HUDEP-2 (cell line): ENCODE measurements at regions not wholly inside any gene's neighbourhood (a gene's known extent, or its start where the extent isn't known, plus 50 kb on each side); places are given as distances from the start of the nearest gene placed in this dataset.
"Not testable (repeated sequence)": the region's sequence is repeated elsewhere in the genome, so short reads cannot be mapped to it uniquely, and the experiment has no call there.

ENCODE experiments used
- DNase-seq, 76 experiments: peaks; one replicate each; lab custom pipeline; 2025; ENCODE audit not compliant: unreplicated experiment in 76 of 76; lab: John Stamatoyannopoulos, UW

DNA sequence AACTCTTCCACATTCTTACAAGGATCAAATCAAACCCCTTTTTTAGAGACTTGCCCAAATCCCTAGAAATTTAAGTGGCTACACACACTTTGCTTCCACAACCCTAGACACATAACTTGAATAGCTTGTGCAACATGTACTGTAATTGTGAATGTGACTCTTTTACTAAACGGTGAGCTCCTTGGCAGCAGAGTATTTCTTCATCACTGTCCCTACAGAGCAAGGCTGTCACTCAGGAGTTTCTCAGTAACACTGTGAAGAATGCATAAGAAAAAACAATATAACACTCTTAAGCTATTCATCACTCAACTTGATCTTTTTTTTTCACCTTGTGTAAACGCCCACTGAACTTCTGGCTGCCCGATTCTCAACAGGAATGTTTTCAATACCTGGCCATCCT lies 53.8 kb upstream of the ADAMTS18 start:
- no peak for DNase-seq

DNA sequence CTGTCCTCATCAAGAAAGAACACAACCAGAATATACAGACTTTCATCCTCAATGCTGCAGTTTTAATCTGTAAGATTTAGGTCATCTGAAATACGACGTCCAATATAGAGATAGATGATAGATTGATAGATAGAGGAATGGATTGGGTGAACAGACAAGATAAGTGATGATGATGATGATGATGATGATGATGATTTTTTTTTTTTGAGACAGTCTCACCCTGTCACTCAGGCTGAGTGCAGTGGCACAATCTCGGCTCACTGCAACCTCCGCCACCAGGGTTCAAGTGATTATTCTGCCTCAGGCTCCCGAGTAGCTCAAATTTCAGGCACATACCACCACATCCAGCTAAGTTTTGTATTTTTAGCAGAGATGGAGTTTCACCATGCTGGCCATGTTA lies 56.3 kb upstream of the ADAMTS18 start:
- no peak for DNase-seq

DNA sequence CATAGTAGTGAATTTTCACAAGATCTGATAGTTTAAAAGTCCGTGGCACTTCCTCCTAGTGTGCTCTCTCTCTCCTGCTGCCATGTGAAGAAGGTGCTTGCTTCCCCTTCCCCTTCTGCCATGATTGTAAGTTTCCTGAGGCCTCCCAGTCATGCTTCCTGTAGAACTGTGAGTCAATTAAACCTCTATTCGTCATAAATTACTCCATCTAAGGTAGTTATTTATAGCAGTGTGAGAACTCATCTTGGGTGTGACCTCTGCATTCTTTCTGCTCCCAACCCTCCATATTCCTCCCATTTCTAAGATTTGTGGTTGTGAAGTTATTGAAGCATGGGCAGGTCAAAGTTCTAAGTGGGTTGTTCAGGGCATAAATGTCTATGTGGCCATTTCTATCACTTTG lies 62.1 kb upstream of the ADAMTS18 start:
- DNase-seq = no peak

DNA sequence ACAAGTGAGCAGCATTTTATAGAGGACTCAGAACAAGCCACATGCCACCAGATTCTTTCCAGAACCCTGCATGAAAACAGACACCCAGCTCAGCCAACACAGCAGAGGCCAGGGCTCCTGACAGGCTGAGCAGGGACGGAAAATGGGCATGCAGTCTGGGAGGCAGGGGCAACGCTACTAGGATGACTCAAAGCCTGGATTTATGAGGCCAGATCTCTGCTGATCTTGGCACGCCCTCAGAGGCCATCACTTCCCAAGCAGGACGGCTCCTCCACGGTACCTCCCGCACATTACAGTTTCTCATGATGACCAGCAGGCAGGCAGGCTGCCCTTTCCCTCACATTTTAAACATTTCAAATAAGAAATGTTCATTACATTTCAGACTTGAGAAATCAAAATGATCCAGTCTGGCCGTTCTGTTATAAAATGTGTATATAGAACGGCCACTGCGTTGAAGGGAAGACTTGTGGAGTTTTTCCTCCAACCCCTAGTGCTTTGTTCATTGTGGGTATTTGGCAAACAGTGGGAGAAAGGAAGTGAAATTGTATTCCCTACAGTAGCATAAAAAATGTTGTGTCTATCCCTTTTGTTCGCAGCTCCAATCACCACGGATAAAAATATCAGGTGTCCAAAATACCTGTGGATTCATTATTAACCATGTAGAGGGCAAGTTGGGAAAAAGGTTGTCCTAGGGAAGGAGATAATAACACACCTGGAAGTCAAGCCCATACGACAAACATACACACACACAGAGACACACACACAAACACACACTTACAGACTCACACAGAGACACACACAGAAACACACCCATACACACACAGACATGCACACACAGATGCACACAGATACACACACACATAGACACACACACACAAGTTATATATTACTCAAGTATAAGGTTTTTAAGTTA lies 64.8 kb upstream of the ADAMTS18 start:
- DNase-seq = no peak

DNA sequence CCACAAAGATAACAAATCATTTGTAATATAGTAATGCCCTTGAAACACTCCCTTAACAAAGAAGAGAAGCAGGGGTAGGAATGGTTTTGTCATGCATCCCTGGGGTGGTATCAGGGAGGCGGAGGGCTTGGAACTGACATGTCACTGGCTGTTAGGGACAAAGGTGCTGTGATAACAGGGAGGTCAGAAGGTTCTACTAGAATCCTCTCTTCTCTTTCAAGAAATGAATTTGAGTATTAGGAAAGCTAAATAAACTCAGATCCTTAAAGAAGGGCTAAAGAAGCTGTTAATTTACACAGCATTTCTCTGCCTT lies 65.4 kb upstream of the ADAMTS18 start:
- DNase-seq = no peak

DNA sequence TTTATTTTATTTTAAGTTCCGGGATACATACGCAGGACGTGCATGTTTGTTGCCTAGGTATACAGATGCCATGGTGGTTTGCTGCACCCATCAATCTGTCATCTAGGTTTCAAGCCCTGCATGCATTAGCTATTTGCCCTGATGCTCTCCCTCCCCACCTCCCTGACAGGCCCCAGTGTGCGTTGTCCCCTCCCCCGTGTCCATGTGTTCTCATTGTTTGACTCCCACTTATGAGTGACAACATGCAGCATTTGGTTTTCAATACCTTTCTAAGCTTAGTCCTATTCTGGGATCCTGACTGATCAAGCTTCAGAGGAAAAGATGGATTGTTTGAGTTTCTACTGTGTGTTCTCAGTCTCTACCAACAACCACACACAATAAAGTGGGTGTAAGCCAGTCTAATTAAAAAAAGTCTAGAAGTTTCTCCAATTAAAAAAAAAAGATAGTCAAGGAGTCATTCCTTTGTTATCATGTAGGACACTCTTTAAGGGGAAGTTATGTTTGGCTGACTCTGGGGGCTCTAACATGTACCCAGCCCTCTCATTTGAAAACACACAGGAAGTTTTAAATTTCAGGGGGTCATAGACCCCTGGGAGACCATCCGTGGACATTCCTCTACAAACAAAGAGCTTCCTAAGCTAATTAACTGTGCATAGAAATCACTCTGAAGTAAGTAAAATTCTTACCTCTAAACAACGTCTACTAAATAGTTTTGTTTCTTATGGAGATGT lies 66.3 kb upstream of the ADAMTS18 start:
- no peak for DNase-seq

DNA sequence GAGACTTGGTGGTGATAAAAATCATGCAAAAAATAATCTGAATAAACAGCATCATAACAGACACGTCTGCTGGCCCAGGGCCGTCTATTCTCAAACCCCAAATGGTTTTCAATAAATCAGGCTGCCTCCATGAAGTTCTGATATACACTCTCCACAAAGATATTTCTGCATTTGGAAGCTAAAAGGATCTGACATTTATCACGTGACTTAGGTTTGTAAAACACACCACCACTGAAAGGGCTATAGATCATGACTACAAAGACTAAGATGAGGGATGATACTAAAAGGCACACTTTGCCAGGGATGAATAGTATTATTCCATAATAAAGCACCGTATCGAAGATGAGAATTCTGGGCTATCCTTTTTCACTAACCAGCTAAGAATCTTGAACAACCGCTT lies 67.6 kb upstream of the ADAMTS18 start:
- DNase-seq = no peak

DNA sequence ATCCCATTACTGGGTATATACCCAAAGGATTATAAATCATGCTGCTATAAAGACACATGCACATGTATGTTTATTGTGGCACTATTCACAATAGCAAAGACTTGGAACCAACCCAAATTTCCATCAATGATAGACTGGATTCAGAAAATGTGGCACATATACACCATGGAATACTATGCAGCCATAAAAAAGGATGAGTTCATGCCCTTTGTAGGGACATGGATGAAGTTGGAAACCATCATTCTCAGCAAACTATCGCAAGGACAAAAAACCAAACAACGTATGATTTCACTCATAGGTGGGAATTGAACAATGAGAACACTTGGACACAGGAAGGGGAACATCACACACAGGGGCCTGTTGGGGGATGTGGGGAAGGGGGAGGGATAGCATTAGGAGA lies 71.7 kb upstream of the ADAMTS18 start:
- not testable (repeated sequence) for DNase-seq

DNA sequence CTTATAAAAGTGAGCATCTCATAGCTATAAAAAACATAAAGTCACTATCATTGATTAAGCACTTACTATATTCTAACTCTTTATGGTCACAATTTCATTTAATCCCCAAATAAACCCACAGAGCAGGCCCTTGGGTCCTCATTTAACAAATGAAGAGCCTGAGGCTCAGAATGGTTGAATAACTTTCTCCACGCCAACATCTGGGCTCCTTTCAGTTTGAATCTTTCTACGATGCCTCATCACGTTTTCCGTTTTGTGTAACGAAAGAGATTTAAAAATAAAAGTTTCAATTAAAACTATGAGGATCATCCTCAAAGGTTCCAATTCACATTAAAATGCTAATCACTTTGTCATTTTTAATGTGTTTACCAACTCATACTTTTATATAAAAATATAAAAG lies 74.2 kb upstream of the ADAMTS18 start:
- no peak for DNase-seq

DNA sequence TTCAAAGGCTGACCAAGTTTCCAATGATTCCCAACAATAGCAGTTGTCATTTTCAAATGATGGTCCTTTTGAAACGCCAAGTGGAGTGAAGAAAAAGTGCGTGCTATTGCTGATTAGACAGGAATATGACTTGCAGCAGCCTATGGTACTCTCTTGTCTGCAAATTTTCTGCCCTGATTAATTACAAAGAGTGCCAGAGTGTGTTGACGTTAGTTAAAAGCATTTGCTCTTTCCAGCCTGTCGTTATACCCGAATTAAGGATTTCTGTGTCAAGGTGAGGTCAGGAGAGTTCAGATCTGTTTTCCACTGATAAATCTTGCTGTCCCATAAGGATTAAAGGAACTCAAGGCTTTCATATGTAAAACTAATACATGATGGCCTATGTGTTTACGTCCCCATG lies 75.0 kb upstream of the ADAMTS18 start:
- no peak for DNase-seq

DNA sequence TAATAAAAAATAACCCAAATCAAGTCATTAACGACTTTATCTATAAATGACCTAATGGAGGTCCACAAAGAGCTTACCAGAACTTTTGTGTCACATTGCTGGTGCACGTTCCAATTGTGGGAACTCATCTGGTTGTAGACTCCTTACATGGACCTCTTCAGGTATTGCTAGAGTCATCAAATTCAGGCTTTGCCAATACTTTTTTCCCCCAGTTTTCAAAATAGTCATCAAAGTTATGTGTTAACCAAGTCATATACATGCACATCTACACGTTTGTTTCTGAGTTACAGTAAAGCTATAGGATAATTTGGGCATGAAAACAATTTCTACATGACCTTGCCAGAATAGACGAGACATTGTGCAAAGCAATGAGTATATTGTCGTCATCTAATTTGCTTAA lies 76.2 kb upstream of the ADAMTS18 start:
- no peak for DNase-seq

DNA sequence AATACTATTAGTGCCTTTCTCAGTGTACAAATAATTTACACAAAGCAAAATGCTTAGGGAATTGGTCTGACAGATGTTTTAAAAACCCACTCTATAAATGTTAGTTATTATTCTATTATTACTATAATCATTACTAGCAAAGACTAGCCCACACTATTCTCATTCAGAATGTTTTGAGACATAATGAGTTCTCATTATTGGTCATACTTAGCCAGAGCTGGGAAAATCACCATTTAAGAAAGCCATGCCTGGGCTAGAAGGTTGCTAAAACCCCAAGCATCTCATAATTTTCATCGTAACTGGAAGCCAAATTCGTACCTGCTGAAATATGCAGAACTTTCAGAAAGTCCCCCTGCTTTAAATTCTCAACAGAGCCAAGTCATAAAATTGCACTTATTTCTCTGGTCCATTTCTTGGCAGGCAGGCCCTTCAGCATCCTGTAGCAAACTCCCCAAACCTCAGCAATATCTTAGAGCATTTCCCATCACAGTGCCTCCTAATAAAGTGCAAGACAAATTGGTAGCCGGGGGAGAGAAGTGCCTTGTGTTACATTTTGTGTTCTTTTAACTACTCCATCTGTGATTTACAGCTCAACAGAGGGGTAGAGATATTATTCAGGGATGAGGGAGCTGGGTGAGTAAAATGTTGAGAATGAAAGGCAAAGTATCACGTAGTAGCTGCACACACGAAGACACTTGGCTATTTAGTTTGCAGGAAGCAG lies 79.8 kb upstream of the ADAMTS18 start:
- DNase-seq = no peak

DNA sequence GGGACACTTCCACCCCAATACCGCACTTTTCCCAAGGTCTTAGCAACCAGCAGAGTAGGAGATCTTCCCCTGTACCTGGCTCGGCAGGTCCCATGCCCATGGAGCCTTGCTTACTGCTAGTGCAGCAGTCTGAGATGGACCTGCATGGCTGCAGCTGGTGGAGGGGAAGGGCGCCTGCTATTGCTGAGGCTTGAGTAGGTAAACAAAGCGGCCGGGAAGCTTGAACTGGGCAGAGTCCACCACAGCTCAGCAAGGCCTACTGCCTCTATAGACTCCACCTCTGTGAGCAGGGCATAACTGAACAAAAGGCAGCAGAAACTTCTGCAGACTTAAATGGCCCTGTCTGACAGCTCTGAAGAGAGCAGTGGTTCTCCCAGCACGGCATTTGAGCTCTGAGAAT lies 90.4 kb upstream of the ADAMTS18 start:
- not testable (repeated sequence) for DNase-seq

DNA sequence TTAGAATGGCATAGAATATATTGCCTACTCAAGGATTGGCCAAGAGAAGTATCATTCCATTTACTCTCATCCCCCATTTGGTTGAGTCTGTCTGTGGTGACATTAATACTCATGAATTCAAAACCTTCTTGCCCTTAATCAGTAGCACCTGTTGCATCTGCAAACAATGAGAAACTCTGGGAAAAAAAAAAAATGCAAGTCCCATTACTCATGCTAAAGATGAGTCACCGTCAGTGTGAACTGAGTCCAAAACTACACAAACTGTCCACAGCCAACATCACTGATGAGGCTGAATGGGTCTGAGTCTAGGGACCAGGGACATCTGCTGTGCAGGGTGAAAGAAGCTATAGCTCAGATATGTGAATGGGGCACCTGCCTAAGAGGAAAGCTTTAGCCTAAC lies 96.9 kb upstream of the ADAMTS18 start:
- peak in 1 of 76 experiments; percentile 2 for DNase-seq

DNA sequence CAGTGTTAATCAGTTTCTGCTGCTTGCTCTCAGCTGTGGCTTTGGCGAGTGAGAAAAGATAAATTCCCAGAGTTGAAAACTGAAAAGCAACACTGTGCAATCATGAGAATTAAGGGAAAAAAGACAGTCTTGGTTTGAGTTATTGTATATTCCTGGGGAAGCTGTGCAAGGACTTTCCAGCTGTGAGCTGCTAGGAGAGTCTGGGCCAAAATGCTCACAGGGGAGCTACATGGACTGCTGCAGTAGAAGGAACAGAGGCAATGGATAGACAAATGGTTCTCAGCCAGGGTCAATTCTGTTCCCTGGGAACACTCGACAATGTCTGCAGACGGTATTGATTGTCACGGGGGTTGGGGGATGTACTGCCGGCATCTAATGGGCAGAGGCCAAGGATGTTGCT lies 102.0 kb upstream of the ADAMTS18 start:
- no peak for DNase-seq

DNA sequence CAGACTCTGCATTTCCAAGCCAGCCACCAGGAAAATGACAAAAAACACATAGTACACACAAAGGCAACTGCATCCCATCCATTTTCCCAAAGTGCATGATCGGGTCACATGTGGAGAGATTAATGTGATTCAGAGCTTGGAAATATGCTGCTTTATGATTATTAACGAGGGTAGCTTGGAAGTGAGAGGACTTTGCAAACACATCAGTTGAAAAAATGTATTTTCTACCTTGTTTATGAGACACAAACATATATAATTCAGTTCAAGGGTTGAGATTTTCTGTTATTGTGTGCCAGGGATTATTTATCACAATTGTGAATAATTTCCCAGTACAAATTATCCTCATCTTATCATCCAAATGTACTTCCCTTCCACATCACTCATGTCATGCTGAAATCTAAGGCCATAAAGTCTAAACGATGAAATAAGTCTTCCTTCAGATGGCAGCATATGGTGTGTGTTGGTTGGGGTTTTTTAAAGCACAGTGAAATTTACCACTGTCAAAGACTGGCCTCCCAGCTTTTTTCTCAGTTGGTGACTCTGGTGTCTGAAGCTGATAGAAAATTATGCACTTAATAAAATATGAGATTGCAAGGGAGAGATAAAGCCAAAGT lies 104.7 kb upstream of the ADAMTS18 start:
- DNase-seq = no peak

DNA sequence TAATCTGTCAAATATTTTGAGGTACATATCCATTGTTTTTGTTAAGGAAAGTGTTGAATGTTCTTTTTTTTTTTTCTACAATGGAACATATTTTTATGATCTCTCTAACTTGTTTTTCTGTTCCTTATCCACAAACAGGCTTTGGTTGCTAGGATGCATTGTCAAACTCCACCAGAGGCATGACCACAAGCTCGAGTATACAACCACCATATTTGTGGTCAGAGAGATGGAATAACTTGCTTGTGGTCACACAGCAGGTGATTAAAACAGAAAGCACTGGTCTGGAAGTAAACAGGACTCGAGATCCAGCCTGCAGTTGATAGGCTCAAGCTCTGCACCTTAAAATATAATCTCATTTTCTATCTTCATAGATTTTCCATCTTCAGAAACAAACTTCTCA lies 105.8 kb upstream of the ADAMTS18 start:
- no peak for DNase-seq

DNA sequence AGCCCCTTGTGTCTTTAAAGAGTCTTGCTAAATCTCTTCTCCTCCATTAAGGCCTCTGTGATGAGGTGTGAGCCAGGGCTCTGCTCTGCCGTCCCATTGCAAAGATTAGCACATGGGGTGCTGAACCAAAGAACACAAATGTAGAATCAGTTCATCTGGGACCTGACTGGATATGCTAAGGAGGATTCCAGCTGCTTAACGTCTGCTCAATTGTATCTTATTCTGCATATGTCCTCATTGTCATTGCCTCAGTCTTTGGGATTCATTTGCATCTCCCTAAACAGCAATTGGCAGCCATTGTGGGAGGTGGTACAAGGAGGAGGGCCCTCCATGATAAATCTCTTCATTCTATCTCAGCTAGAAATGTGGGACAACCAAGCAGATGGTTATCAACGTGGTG lies 106.3 kb upstream of the ADAMTS18 start:
- DNase-seq = no peak

DNA sequence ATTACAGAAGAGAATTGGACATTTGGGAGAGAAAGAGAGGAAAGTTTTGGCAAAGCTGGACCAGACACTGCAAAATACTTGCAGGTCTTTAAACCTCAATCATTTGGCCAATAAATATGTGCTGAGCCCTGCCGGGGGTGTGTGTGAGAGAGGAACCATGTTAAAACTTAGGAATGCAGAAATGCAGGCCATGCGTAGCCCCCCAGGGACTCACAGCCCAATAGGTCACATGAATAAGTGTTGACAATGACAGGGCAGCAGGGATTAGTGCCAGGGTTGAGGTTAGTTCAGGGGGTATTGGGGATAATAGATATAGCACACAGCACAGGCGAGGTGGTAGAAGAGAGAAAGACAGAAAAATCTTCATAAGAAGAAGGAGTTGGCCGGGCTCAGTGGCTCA lies 113.3 kb upstream of the ADAMTS18 start:
- DNase-seq = no peak

DNA sequence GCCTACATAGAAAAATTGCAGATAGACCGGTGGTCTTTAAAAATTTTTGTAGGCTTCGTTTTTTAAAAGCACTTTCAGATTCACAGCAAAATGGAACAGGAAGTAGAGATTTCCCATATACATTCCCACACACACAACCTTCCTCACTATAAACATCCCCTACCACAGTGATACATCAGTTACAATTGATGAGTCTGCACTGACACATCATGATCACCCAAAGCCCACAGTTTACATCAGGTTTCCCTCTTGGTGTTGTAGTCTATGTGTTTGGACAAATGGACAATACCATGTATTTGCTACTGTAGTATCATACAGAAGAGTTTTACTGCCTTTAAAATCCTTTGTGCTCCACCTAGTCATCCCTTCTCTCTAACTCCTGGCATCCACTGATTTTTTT lies 113.9 kb upstream of the ADAMTS18 start:
- DNase-seq = no peak

DNA sequence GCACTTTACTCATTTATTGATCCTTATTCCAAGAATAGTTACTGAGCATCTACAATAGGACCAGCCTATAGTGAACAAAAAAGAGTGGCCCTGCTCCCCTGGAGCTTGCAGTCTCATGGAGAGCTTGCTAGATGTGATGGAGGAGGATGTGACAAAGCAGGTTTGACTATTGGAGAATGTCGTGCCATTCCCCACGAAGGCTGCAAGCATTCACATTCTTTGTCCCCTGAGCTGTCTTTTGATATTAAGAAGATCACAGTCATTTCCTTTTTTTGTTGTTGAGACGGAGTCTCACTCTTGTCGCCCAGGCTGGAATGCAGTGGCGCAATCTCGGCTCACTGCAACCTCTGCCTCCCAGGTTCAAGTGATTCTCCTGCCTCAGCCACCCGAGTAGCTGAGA lies 115.0 kb upstream of the ADAMTS18 start:
- DNase-seq = no peak
